Trophoblast cell (in vitro differentiated cells and primary cell): ENCODE measurements at regions not wholly inside any gene's neighbourhood (a gene's known extent, or its start where the extent isn't known, plus 50 kb on each side); places are given as distances from the start of the nearest gene placed in this dataset.

ENCODE experiments used
- DNase-seq, 2 donors: peaks; one replicate each; pipeline ENCODE4 v3.0.0-alpha.2; 2016
- H2AFZ ChIP-seq: 2 replicates; pipeline ENCODE4 v1.6.1; 2013; ENCODE audit warnings: low read length, moderate library complexity, mild to moderate bottlenecking; ENCODE audit not compliant: insufficient read depth, poor library complexity
- H2AK5ac ChIP-seq: 2 replicates; pipeline ENCODE4 v1.6.1; 2013; ENCODE audit warnings: mild to moderate bottlenecking, low read length
- H2BK120ac ChIP-seq: 2 replicates; pipeline ENCODE4 v1.6.1; 2013; ENCODE audit warnings: low read length, mild to moderate bottlenecking, moderate library complexity; ENCODE audit not compliant: insufficient read depth, poor library complexity
- H2BK12ac ChIP-seq: 2 replicates; pipeline ENCODE4 v1.6.1; 2013; ENCODE audit warnings: mild to moderate bottlenecking, low read length, moderate library complexity
- H2BK5ac ChIP-seq: 2 replicates; pipeline ENCODE4 v1.6.1; 2013; ENCODE audit warnings: low read length, low read depth, moderate library complexity, mild to moderate bottlenecking; ENCODE audit not compliant: poor library complexity
- H3K14ac ChIP-seq: 2 replicates; pipeline ENCODE4 v1.6.1; 2013; ENCODE audit warnings: mild to moderate bottlenecking, low read length
- H3K18ac ChIP-seq: 2 replicates; pipeline ENCODE4 v1.6.1; 2013; ENCODE audit warnings: mild to moderate bottlenecking, low read length
- H3K23ac ChIP-seq: 2 replicates; pipeline ENCODE4 v1.6.1; 2013; ENCODE audit warnings: low read length
- H3K27ac ChIP-seq: 2 replicates; pipeline ENCODE4 v1.5.1; 2013; ENCODE audit warnings: low read depth, mild to moderate bottlenecking, inconsistent platforms, low read length, moderate library complexity
- H3K27me3 ChIP-seq: 2 replicates; pipeline ENCODE4 v1.6.1; 2013; ENCODE audit warnings: inconsistent platforms, mild to moderate bottlenecking, low read length, moderate library complexity; ENCODE audit not compliant: insufficient read depth
- H3K36me3 ChIP-seq, 2 experiments: 1 replicate in 1 of 2; 2 replicates in 1 of 2; pipeline ENCODE4 v1.6.1; 2013; ENCODE audit warnings: low read length in 2 of 2, mild to moderate bottlenecking in 2 of 2, moderate library complexity in 1 of 2; ENCODE audit not compliant: insufficient read depth in 2 of 2, control insufficient read depth in 1 of 2
- H3K4ac ChIP-seq: 2 replicates; pipeline ENCODE4 v1.6.1; 2013; ENCODE audit warnings: low read depth, mild to moderate bottlenecking, low read length, moderate library complexity
- H3K4me1 ChIP-seq, 2 experiments: 1 replicate in 1 of 2; 2 replicates in 1 of 2; pipeline ENCODE4 v1.6.1; 2013; ENCODE audit warnings: low read length in 2 of 2, mild to moderate bottlenecking in 2 of 2, moderate library complexity in 1 of 2; ENCODE audit not compliant: insufficient read depth in 2 of 2, control insufficient read depth in 1 of 2
- H3K4me2 ChIP-seq: 2 replicates; pipeline ENCODE4 v1.6.1; 2013; ENCODE audit warnings: inconsistent platforms, mild to moderate bottlenecking, low read length, moderate library complexity
- H3K4me3 ChIP-seq: 2 replicates; pipeline ENCODE4 v1.5.1; 2013; ENCODE audit warnings: mild to moderate bottlenecking, low read depth, low read length, inconsistent platforms
- H3K79me1 ChIP-seq: one replicate; pipeline ENCODE4 v1.6.1; 2013; ENCODE audit warnings: low read length
- H3K79me2 ChIP-seq: 2 replicates; pipeline ENCODE4 v1.6.1; 2013; ENCODE audit warnings: low read length, mild to moderate bottlenecking; ENCODE audit not compliant: control insufficient read depth, insufficient read depth, poor library complexity
- H3K9ac ChIP-seq: 2 replicates; pipeline ENCODE4 v1.6.1; 2013; ENCODE audit warnings: mild to moderate bottlenecking, low read length
- H3K9me3 ChIP-seq: 2 replicates; pipeline ENCODE4 v1.6.1; 2013; ENCODE audit warnings: low read depth, mild to moderate bottlenecking, control low read depth, inconsistent platforms, low read length; ENCODE audit not compliant: insufficient read depth
- H4K12ac ChIP-seq: 2 replicates; pipeline ENCODE4 v1.6.1; 2013; ENCODE audit warnings: low read depth, mild to moderate bottlenecking, low read length, moderate library complexity
- H4K8ac ChIP-seq: 2 replicates; pipeline ENCODE4 v1.6.1; 2013; ENCODE audit warnings: low read depth, mild to moderate bottlenecking, low read length, moderate library complexity
- H4K91ac ChIP-seq: one replicate; pipeline ENCODE4 v1.6.1; 2013; ENCODE audit warnings: low read depth, mild to moderate bottlenecking, low read length, moderate library complexity
- WGBS: extraction: QIAGEN DNeasy Blood & Tissue Kit; methylation state at CpG from one replicate; pipeline ENCODE4 v1.1.7; 2013; ENCODE audit warnings: missing lambda C conversion rate; ENCODE audit not compliant: insufficient read length, insufficient coverage; ENCODE audit errors: extremely low coverage; 5-methylcytosine and 5-hydroxymethylcytosine counted together

GRCh38 chr12:71045781-71046180, 112.0 kb downstream of the TSPAN8 start:
- no peaks in the 10 kb centered on the region for H3K36me3 ChIP-seq
- H2BK12ac ChIP-seq: no peak overlapping the region
- WGBS: no CpG with 5 or more reads among the region's 1 CpG
- DNase-seq: no peak
- no peaks in the 10 kb centered on the region for H3K79me1 ChIP-seq
- H3K27ac ChIP-seq: no peak overlapping the region
- no peak overlapping the region for H3K4me3 ChIP-seq
- H3K9ac ChIP-seq: no peak overlapping the region
- no peaks in the 10 kb centered on the region for H3K4me1 ChIP-seq
- no peaks in the 10 kb centered on the region for H3K79me2 ChIP-seq
- no peak overlapping the region for H2AFZ ChIP-seq
- H2AK5ac ChIP-seq: no peak overlapping the region
- H3K9me3 ChIP-seq: no peaks in the 10 kb centered on the region
- H3K23ac ChIP-seq: no peak overlapping the region
- no peak overlapping the region for H4K8ac ChIP-seq
- H3K18ac ChIP-seq: no peak overlapping the region
- no peak overlapping the region for H3K14ac ChIP-seq
- H3K27me3 ChIP-seq: no peaks in the 10 kb centered on the region
- no peak overlapping the region for H3K4ac ChIP-seq
- no peak overlapping the region for H4K12ac ChIP-seq
- no peak overlapping the region for H3K4me2 ChIP-seq
- no peak overlapping the region for H2BK5ac ChIP-seq
- no peak overlapping the region for H2BK120ac ChIP-seq
- no peak overlapping the region for H4K91ac ChIP-seq

GRCh38 chr12:71041476-71041875, 116.3 kb downstream of the TSPAN8 start:
- H3K79me1 ChIP-seq: no peaks in the 10 kb centered on the region

GRCh38 chr12:71038960-71039359, 118.4 kb upstream of the PTPRR start:
- Histone ChIP-seq H4K91ac (no peak overlapping the region), H3K36me3 (no peaks in the 10 kb centered on the region), H2BK5ac (no peak overlapping the region), H2AK5ac (no peak overlapping the region), H3K27ac (no peak overlapping the region), H3K9me3 (peaks cover 2% of the 10 kb centered on the region), H3K4me3 (no peak overlapping the region), H2BK120ac (no peak overlapping the region), H4K12ac (no peak overlapping the region), H3K4me1 (no peaks in the 10 kb centered on the region), H3K27me3 (no peaks in the 10 kb centered on the region), H2BK12ac (no peak overlapping the region), H3K18ac (no peak overlapping the region), H3K23ac (no peak overlapping the region), H3K14ac (no peak overlapping the region), H3K9ac (no peak overlapping the region), H4K8ac (no peak overlapping the region), H3K4ac (no peak overlapping the region), H3K79me2 (no peaks in the 10 kb centered on the region), H3K79me1 (no peaks in the 10 kb centered on the region), H2AFZ (no peak overlapping the region), H3K4me2 (no peak overlapping the region)
- WGBS: no CpG with 5 or more reads among the region's 1 CpG
- no peak for DNase-seq

More at GRCh38 chr12:71041476-71041875, 116.3 kb downstream of the TSPAN8 start:
- DNase-seq: no peak
- H3K23ac ChIP-seq: no peak overlapping the region
- no peaks in the 10 kb centered on the region for H3K36me3 ChIP-seq
- no peak overlapping the region for H2BK12ac ChIP-seq
- no peak overlapping the region for H4K12ac ChIP-seq
- H2BK5ac ChIP-seq: no peak overlapping the region
- H3K27ac ChIP-seq: no peak overlapping the region
- H3K18ac ChIP-seq: no peak overlapping the region
- no peak overlapping the region for H3K4me3 ChIP-seq
- H3K9ac ChIP-seq: no peak overlapping the region
- no peak overlapping the region for H2BK120ac ChIP-seq
- H3K4me1 ChIP-seq: no peaks in the 10 kb centered on the region
- no peak overlapping the region for H3K4ac ChIP-seq
- H3K9me3 ChIP-seq: peaks cover 2% of the 10 kb centered on the region
- no CpG with 5 or more reads among the region's 2 CpGs for WGBS
- no peak overlapping the region for H4K91ac ChIP-seq
- H4K8ac ChIP-seq: no peak overlapping the region
- no peak overlapping the region for H2AK5ac ChIP-seq
- no peak overlapping the region for H3K4me2 ChIP-seq
- H3K27me3 ChIP-seq: no peaks in the 10 kb centered on the region
- no peak overlapping the region for H2AFZ ChIP-seq
- no peak overlapping the region for H3K14ac ChIP-seq
- no peaks in the 10 kb centered on the region for H3K79me2 ChIP-seq

GRCh38 chr12:71036526-71036925, 116.0 kb upstream of the PTPRR start:
- no peak for DNase-seq
- H3K4me2 ChIP-seq: no peak overlapping the region
- no peak overlapping the region for H3K14ac ChIP-seq
- H3K9ac ChIP-seq: no peak overlapping the region
- H3K27me3 ChIP-seq: no peaks in the 10 kb centered on the region
- no peak overlapping the region for H3K23ac ChIP-seq
- H4K91ac ChIP-seq: no peak overlapping the region
- no peak overlapping the region for H2BK5ac ChIP-seq
- no peaks in the 10 kb centered on the region for H3K79me2 ChIP-seq
- no peak overlapping the region for H2AK5ac ChIP-seq
- WGBS: no CpG with 5 or more reads among the region's 1 CpG
- no peak overlapping the region for H2AFZ ChIP-seq
- H4K8ac ChIP-seq: no peak overlapping the region
- H3K4me3 ChIP-seq: no peak overlapping the region
- no peaks in the 10 kb centered on the region for H3K79me1 ChIP-seq
- no peak overlapping the region for H4K12ac ChIP-seq
- no peak overlapping the region for H2BK12ac ChIP-seq
- peaks cover 2% of the 10 kb centered on the region for H3K9me3 ChIP-seq
- no peak overlapping the region for H3K27ac ChIP-seq
- H2BK120ac ChIP-seq: no peak overlapping the region
- no peak overlapping the region for H3K18ac ChIP-seq
- no peaks in the 10 kb centered on the region for H3K36me3 ChIP-seq
- H3K4ac ChIP-seq: no peak overlapping the region
- H3K4me1 ChIP-seq: no peaks in the 10 kb centered on the region
